Dermis blood vessel endothelial cell (primary cell): ENCODE measurements at regions not wholly inside any gene's neighbourhood (a gene's known extent, or its start where the extent isn't known, plus 50 kb on each side); places are given as distances from the start of the nearest gene placed in this dataset.
"Not testable (repeated sequence)": the region's sequence is repeated elsewhere in the genome, so short reads cannot be mapped to it uniquely, and the experiment has no call there.

ENCODE experiments used
- DNase-seq: peaks from one replicate; pipeline ENCODE4 v3.0.0; 2010

- DNase-seq, result no peak
These were observed 501.0 kb upstream of the EDIL3 start for GRCh38 chr5:84885485-84886258.

- no peak for DNase-seq
These were observed 497.1 kb upstream of the EDIL3 start for GRCh38 chr5:84881737-84882136.

GRCh38 chr5:84874196-84874595 is 489.5 kb upstream of the EDIL3 start:
- no peak for DNase-seq

- no peak for DNase-seq
These were observed 488.1 kb upstream of the EDIL3 start for GRCh38 chr5:84872768-84873167.

GRCh38 chr5:84870369-84870768 is 485.7 kb upstream of the EDIL3 start:
- no peak for DNase-seq

- no peak for DNase-seq
These were observed 485.0 kb upstream of the EDIL3 start for GRCh38 chr5:84869675-84870074.

GRCh38 chr5:84863936-84864335 is 479.3 kb upstream of the EDIL3 start:
- not testable (repeated sequence) for DNase-seq

- DNase-seq, result no peak
These were observed 478.3 kb upstream of the EDIL3 start for GRCh38 chr5:84863020-84863419.

- DNase-seq, result no peak
These were observed 477.5 kb upstream of the EDIL3 start for GRCh38 chr5:84862132-84862531.

- no peak for DNase-seq
These were observed 476.6 kb upstream of the EDIL3 start for GRCh38 chr5:84861306-84861705.

- DNase-seq, result no peak
These were observed 474.4 kb upstream of the EDIL3 start for GRCh38 chr5:84859056-84859455.

GRCh38 chr5:84831701-84832100 is 447.0 kb upstream of the EDIL3 start:
- no peak for DNase-seq

GRCh38 chr5:84830265-84830664 is 445.6 kb upstream of the EDIL3 start:
- DNase-seq, result no peak

GRCh38 chr5:84825606-84826005 is 440.9 kb upstream of the EDIL3 start:
- no peak for DNase-seq

- DNase-seq, result no peak
These were observed 437.2 kb upstream of the EDIL3 start for GRCh38 chr5:84821924-84822323.

- no peak for DNase-seq
These were observed 433.3 kb upstream of the EDIL3 start for GRCh38 chr5:84817953-84818352.

GRCh38 chr5:84816746-84817547 is 432.3 kb upstream of the EDIL3 start:
- no peak for DNase-seq

GRCh38 chr5:84816160-84816559 is 431.5 kb upstream of the EDIL3 start:
- no peak for DNase-seq

- DNase-seq, result no peak
These were observed 420.8 kb upstream of the EDIL3 start for GRCh38 chr5:84805473-84805872.

GRCh38 chr5:84796399-84796798 is 411.7 kb upstream of the EDIL3 start:
- no peak for DNase-seq

- no peak for DNase-seq
These were observed 409.9 kb upstream of the EDIL3 start for GRCh38 chr5:84794486-84795035.

GRCh38 chr5:84791730-84792129 is 407.1 kb upstream of the EDIL3 start:
- DNase-seq, result no peak

- no peak for DNase-seq
These were observed 406.5 kb upstream of the EDIL3 start for GRCh38 chr5:84791138-84791537.

- no peak for DNase-seq
These were observed 405.7 kb upstream of the EDIL3 start for GRCh38 chr5:84790406-84790805.
